Suppressor macrophage treated with lipopolysaccharide for 1 hour (primary cell): ENCODE measurements at regions not wholly inside any gene's neighbourhood (a gene's known extent, or its start where the extent isn't known, plus 50 kb on each side); places are given as distances from the start of the nearest gene placed in this dataset.
"Not testable (repeated sequence)": the region's sequence is repeated elsewhere in the genome, so short reads cannot be mapped to it uniquely, and the experiment has no call there.

ENCODE experiments used
- DNase-seq, 3 donors: peaks; one replicate each; pipeline ENCODE4 v3.0.0-alpha.2; 2020 to 2022

GRCh38 chr12:124070394-124071074, 97.5 kb downstream of the ZNF664 start:
- not testable (repeated sequence) for DNase-seq

GRCh38 chr12:124071075-124071443, 98.0 kb downstream of the ZNF664 start:
- DNase-seq, result no peak

GRCh38 chr12:124073356-124074035, 100.5 kb downstream of the ZNF664 start:
- no peak for DNase-seq

GRCh38 chr12:124075841-124076240, 102.8 kb downstream of the ZNF664 start:
- no peak for DNase-seq

- DNase-seq, result no peak
Observed at GRCh38 chr12:124077701-124078100, 104.7 kb downstream of the ZNF664 start.

- no peak for DNase-seq
Observed at GRCh38 chr12:124078800-124079199, 105.8 kb downstream of the ZNF664 start.

GRCh38 chr12:124080649-124081048, 107.6 kb downstream of the ZNF664 start:
- DNase-seq, result no peak

- no peak for DNase-seq
Observed at GRCh38 chr12:124082012-124082411, 109.0 kb downstream of the ZNF664 start.

- DNase-seq, result no peak
Observed at GRCh38 chr12:124082687-124083086, 109.7 kb downstream of the ZNF664 start.

GRCh38 chr12:124083708-124084107, 110.7 kb downstream of the ZNF664 start:
- no peak for DNase-seq

- DNase-seq, result no peak
Observed at GRCh38 chr12:124085419-124086296, 112.6 kb downstream of the ZNF664 start.

- DNase-seq, result no peak
Observed at GRCh38 chr12:124086299-124086898, 113.4 kb downstream of the ZNF664 start.

- DNase-seq, result no peak
Observed at GRCh38 chr12:124087266-124088051, 114.4 kb downstream of the ZNF664 start.

- no peak for DNase-seq
Observed at GRCh38 chr12:124088217-124088907, 115.3 kb downstream of the ZNF664 start.

GRCh38 chr12:124089181-124089914, 116.3 kb downstream of the ZNF664 start:
- DNase-seq, result not testable (repeated sequence)

- no peak for DNase-seq
Observed at GRCh38 chr12:124091835-124092234, 118.8 kb downstream of the ZNF664 start.

GRCh38 chr12:124092532-124092931, 119.5 kb downstream of the ZNF664 start:
- not testable (repeated sequence) for DNase-seq

GRCh38 chr12:124093297-124093696, 120.3 kb downstream of the ZNF664 start:
- DNase-seq, result no peak

GRCh38 chr12:124094188-124094587, 121.2 kb downstream of the ZNF664 start:
- no peak for DNase-seq

GRCh38 chr12:124094733-124095132, 121.7 kb downstream of the ZNF664 start:
- DNase-seq, result peak in 1 of 3 donors; percentile 8

GRCh38 chr12:124096109-124096508, 123.1 kb downstream of the ZNF664 start:
- DNase-seq, result no peak
